KG1 (cell line): ENCODE measurements at regions not wholly inside any gene's neighbourhood (a gene's known extent, or its start where the extent isn't known, plus 50 kb on each side); places are given as distances from the start of the nearest gene placed in this dataset.
"Not testable (repeated sequence)": the region's sequence is repeated elsewhere in the genome, so short reads cannot be mapped to it uniquely, and the experiment has no call there.

Source experiments
- DNase-seq: peaks from one replicate; lab custom pipeline; 2025; lab: John Stamatoyannopoulos, UW

- DNase-seq = no peak
Observed at GRCh38 chr2:219726916-219727315, 99.5 kb downstream of the SLC4A3 start.

GRCh38 chr2:219727771-219728429, 100.5 kb downstream of the SLC4A3 start:
- no peak for DNase-seq

GRCh38 chr2:219728991-219729487, 101.6 kb downstream of the SLC4A3 start:
- no peak for DNase-seq

- no peak for DNase-seq
Observed at GRCh38 chr2:219731173-219731572, 103.7 kb downstream of the SLC4A3 start.

- DNase-seq = no peak
Observed at GRCh38 chr2:219733106-219733505, 105.7 kb downstream of the SLC4A3 start.

GRCh38 chr2:219733746-219734145, 106.3 kb downstream of the SLC4A3 start:
- DNase-seq = no peak

GRCh38 chr2:219736209-219736608, 108.8 kb downstream of the SLC4A3 start:
- peak; percentile 4 for DNase-seq

- DNase-seq = no peak
Observed at GRCh38 chr2:219737270-219737691, 109.9 kb downstream of the SLC4A3 start.

- DNase-seq = no peak
Observed at GRCh38 chr2:219739066-219739465, 111.6 kb downstream of the SLC4A3 start.

GRCh38 chr2:219739866-219740440, 112.5 kb downstream of the SLC4A3 start:
- DNase-seq = no peak

GRCh38 chr2:219743548-219743947, 116.1 kb downstream of the SLC4A3 start:
- no peak for DNase-seq

- DNase-seq = no peak
Observed at GRCh38 chr2:219744066-219744465, 116.6 kb downstream of the SLC4A3 start.

- no peak for DNase-seq
Observed at GRCh38 chr2:219744600-219744999, 117.2 kb downstream of the SLC4A3 start.

- DNase-seq = no peak
Observed at GRCh38 chr2:219747637-219748036, 120.2 kb downstream of the SLC4A3 start.

GRCh38 chr2:219748671-219749570, 121.5 kb downstream of the SLC4A3 start:
- DNase-seq = no peak

- DNase-seq = not testable (repeated sequence)
Observed at GRCh38 chr2:219751121-219751520, 123.7 kb downstream of the SLC4A3 start.

- DNase-seq = no peak
Observed at GRCh38 chr2:219752726-219753125, 125.3 kb downstream of the SLC4A3 start.

- no peak for DNase-seq
Observed at GRCh38 chr2:219758907-219759680, 131.7 kb downstream of the SLC4A3 start.

GRCh38 chr2:219759801-219760200, 132.4 kb downstream of the SLC4A3 start:
- DNase-seq = no peak

- DNase-seq = no peak
Observed at GRCh38 chr2:219765231-219765911, 137.9 kb downstream of the SLC4A3 start.

GRCh38 chr2:219766658-219767057, 139.2 kb downstream of the SLC4A3 start:
- no peak for DNase-seq
